ENCODE measurements at regions not wholly inside any gene's neighbourhood (a gene's known extent, or its start where the extent isn't known, plus 50 kb on each side); places are given as distances from the start of the nearest gene placed in this dataset.

DNA sequence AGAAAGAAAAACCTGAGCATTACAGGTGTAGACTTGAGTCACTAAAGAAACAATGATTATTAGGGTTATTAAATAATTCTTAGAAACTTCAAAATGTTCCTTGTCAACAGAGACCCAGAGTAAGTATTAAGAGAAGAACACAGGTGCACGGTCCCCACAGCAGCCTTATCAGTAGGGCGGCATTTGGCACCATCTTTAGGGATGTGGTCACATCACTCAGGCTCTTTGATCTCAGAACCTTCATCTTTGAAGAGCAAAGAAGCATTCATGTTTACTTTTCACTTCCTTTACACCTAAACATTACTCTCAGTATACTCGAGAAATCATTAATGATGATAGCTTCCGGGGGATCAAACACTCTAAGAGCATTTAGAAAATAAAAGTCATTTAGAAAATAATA lies 928.7 kb downstream of the KCNJ2 start:
- TF ChIP-seq, protein P1, sequence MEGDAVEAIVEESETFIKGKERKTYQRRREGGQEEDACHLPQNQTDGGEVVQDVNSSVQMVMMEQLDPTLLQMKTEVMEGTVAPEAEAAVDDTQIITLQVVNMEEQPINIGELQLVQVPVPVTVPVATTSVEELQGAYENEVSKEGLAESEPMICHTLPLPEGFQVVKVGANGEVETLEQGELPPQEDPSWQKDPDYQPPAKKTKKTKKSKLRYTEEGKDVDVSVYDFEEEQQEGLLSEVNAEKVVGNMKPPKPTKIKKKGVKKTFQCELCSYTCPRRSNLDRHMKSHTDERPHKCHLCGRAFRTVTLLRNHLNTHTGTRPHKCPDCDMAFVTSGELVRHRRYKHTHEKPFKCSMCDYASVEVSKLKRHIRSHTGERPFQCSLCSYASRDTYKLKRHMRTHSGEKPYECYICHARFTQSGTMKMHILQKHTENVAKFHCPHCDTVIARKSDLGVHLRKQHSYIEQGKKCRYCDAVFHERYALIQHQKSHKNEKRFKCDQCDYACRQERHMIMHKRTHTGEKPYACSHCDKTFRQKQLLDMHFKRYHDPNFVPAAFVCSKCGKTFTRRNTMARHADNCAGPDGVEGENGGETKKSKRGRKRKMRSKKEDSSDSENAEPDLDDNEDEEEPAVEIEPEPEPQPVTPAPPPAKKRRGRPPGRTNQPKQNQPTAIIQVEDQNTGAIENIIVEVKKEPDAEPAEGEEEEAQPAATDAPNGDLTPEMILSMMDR (IDR thresholded peaks at IDR 0.05) = no peak
- no peak for TF ChIP-seq POLR2A (IDR thresholded peaks at IDR 0.05)

All from uterus (tissue), 2 donors.